IMR-90 (cell line): ENCODE measurements at regions not wholly inside any gene's neighbourhood (a gene's known extent, or its start where the extent isn't known, plus 50 kb on each side); places are given as distances from the start of the nearest gene placed in this dataset.

ENCODE experiments used
- ATAC-seq: fragments of 200-7000 bp; cut with Tn5 transposase; 2 replicates; pipeline ENCODE4 v1.9.1; 2020; ENCODE audit warnings: low read depth, mild to moderate bottlenecking, moderate library complexity
- BruUV-seq: library from RNA; stranded (reverse); fragments of 400-500 nt; replicated peaks from 2 replicates; lab custom pipeline; 2021; lab: Mats Ljungman, UMichigan
- CTCF ChIA-PET: fragments of 300-600 bp; formaldehyde crosslinking; extraction: SDS; loops from one replicate; lab custom pipeline; 2021; ENCODE audit warnings: antibody characterized with exemption; lab: Yijun Ruan, JAX
- POLR2A ChIA-PET: fragments of 300-600 bp; sonication (Branson Sonifier 250); formaldehyde crosslinking; loops from one replicate; lab custom pipeline; 2022; ENCODE audit warnings: antibody characterized with exemption; ENCODE audit not compliant: unreplicated experiment; lab: Charles Lee
- DNase-seq: peaks from one replicate; pipeline ENCODE4 v3.0.0; 2013
- H2AFZ ChIP-seq: replicated peaks from 2 replicates; pipeline ENCODE3; 2013; ENCODE audit warnings: low read length, mild to moderate bottlenecking; ENCODE audit not compliant: poor library complexity
- H2AK5ac ChIP-seq: 2 replicates; pipeline ENCODE4 v1.6.1; 2013; ENCODE audit warnings: low read depth, low read length, inconsistent platforms
- H2AK9ac ChIP-seq: replicated peaks from 2 replicates; pipeline ENCODE3; 2013; ENCODE audit warnings: mild to moderate bottlenecking, low read depth, low read length, moderate library complexity; ENCODE audit not compliant: poor library complexity
- H2BK120ac ChIP-seq: 2 replicates; pipeline ENCODE4 v1.6.1; 2013; ENCODE audit warnings: low read depth, low read length, inconsistent platforms
- H2BK15ac ChIP-seq: 3 replicates; pipeline ENCODE4 v1.6.1; 2013; ENCODE audit warnings: low read depth, low read length, inconsistent platforms
- H2BK20ac ChIP-seq: 2 replicates; pipeline ENCODE4 v1.6.1; 2013; ENCODE audit warnings: low read depth, mild to moderate bottlenecking, inconsistent platforms, low read length, moderate library complexity
- H2BK5ac ChIP-seq: 2 replicates; pipeline ENCODE4 v1.6.1; 2013; ENCODE audit warnings: mild to moderate bottlenecking, low read depth, low read length, inconsistent platforms; ENCODE audit not compliant: poor library complexity, severe bottlenecking
- H3K14ac ChIP-seq: replicated peaks from 2 replicates; pipeline ENCODE4 v1.6.1; 2013; ENCODE audit warnings: low read depth, low read length, inconsistent platforms
- H3K18ac ChIP-seq: 2 replicates; pipeline ENCODE4 v1.6.1; 2013; ENCODE audit warnings: low read depth, low read length, control low read depth
- H3K23ac ChIP-seq: 2 replicates; pipeline ENCODE4 v1.6.1; 2013; ENCODE audit warnings: low read depth, low read length, inconsistent platforms
- H3K27ac ChIP-seq: 2 replicates; pipeline ENCODE4 v1.5.1; 2013; ENCODE audit warnings: mild to moderate bottlenecking, control low read depth, low read length; ENCODE audit not compliant: insufficient read depth
- H3K27me3 ChIP-seq: 2 replicates; pipeline ENCODE4 v1.6.1; 2013; ENCODE audit warnings: low read length; ENCODE audit not compliant: control insufficient read depth, insufficient read depth
- H3K36me3 ChIP-seq: 2 replicates; pipeline ENCODE4 v1.6.1; 2013; ENCODE audit warnings: low read length, mixed read lengths; ENCODE audit not compliant: control insufficient read depth, insufficient read depth
- H3K4ac ChIP-seq: 2 replicates; pipeline ENCODE4 v1.6.1; 2013; ENCODE audit warnings: low read depth, low read length, inconsistent platforms
- H3K4me1 ChIP-seq: 2 replicates; pipeline ENCODE4 v1.6.1; 2013; ENCODE audit warnings: low read length, mixed read lengths; ENCODE audit not compliant: control insufficient read depth, insufficient read depth
- H3K4me2 ChIP-seq: 2 replicates; pipeline ENCODE4 v1.6.1; 2013; ENCODE audit warnings: low read depth, mild to moderate bottlenecking, control low read depth, low read length, moderate library complexity
- H3K4me3 ChIP-seq: 2 replicates; pipeline ENCODE4 v1.5.1; 2013; ENCODE audit warnings: low read depth, mild to moderate bottlenecking, control low read depth, low read length, moderate library complexity; ENCODE audit not compliant: insufficient read depth
- H3K56ac ChIP-seq: 2 replicates; pipeline ENCODE4 v1.6.1; 2013; ENCODE audit warnings: low read length, inconsistent platforms; ENCODE audit not compliant: insufficient read depth; ENCODE audit errors: extremely low read depth
- H3K79me1 ChIP-seq, 2 experiments: 2 replicates each; pipeline ENCODE4 v1.6.1; 2013; ENCODE audit warnings: low read length in 2 of 2, inconsistent platforms in 1 of 2, low read depth in 1 of 2
- H3K9ac ChIP-seq: 2 replicates; pipeline ENCODE4 v1.6.1; 2013; ENCODE audit warnings: low read depth, low read length, control low read depth
- H3K9me1 ChIP-seq: 2 replicates; pipeline ENCODE4 v1.6.1; 2013; ENCODE audit warnings: low read length, inconsistent platforms; ENCODE audit not compliant: insufficient read depth
- H3K9me3 ChIP-seq: 2 replicates; pipeline ENCODE4 v1.6.1; 2013; ENCODE audit warnings: low read length; ENCODE audit not compliant: control insufficient read depth, insufficient read depth
- H4K20me1 ChIP-seq: 2 replicates; pipeline ENCODE4 v1.6.1; 2013; ENCODE audit warnings: low read length, inconsistent platforms; ENCODE audit not compliant: insufficient read depth
- H4K5ac ChIP-seq: 2 replicates; pipeline ENCODE4 v1.6.1; 2013; ENCODE audit warnings: mild to moderate bottlenecking, low read depth, low read length, control low read depth
- H4K8ac ChIP-seq, 2 experiments: 2 replicates each; pipeline ENCODE4 v1.6.1; 2013; ENCODE audit warnings: low read depth in 2 of 2, low read length in 2 of 2, control low read depth in 1 of 2, inconsistent platforms in 1 of 2
- H4K91ac ChIP-seq: 2 replicates; pipeline ENCODE4 v1.6.1; 2013; ENCODE audit warnings: low read depth, low read length, inconsistent platforms; ENCODE audit not compliant: insufficient read depth
- BHLHE40 ChIP-seq: fragments of 150-350 bp; IDR thresholded peaks from 2 replicates; pipeline ENCODE4 v1.6.1; 2016; ENCODE audit warnings: mild to moderate bottlenecking, low read depth, low read length
- CEBPB ChIP-seq: IDR thresholded peaks from 2 replicates; pipeline ENCODE4 v1.6.1; 2012; ENCODE audit warnings: low read depth, low read length, improper control_type of control experiment
- CHD1 ChIP-seq: IDR thresholded peaks from 2 replicates; pipeline ENCODE4 v1.6.1; 2012; ENCODE audit warnings: low read depth, low read length, improper control_type of control experiment
- CTCF ChIP-seq: conservative IDR thresholded peaks from 2 replicates; pipeline ENCODE4 v1.5.1; 2012; ENCODE audit warnings: mild to moderate bottlenecking, low read depth, low read length, improper control_type of control experiment
- FOS ChIP-seq: fragments of 150-350 bp; IDR thresholded peaks from 2 replicates; pipeline ENCODE4 v1.6.1; 2016; ENCODE audit warnings: low read depth, low read length
- MAFK ChIP-seq: IDR thresholded peaks from 2 replicates; pipeline ENCODE4 v1.6.1; 2012; ENCODE audit warnings: low read depth, low read length, improper control_type of control experiment
- MAZ ChIP-seq: IDR thresholded peaks from 2 replicates; pipeline ENCODE4 v1.6.1; 2012; ENCODE audit warnings: low read depth, mild to moderate bottlenecking, low read length, improper control_type of control experiment, moderate library complexity, borderline replicate concordance
- MXI1 ChIP-seq: IDR thresholded peaks from 2 replicates; pipeline ENCODE4 v1.6.1; 2012; ENCODE audit warnings: low read depth, mild to moderate bottlenecking, low read length, moderate library complexity, borderline replicate concordance
- NFE2L2 ChIP-seq: fragments of 150-350 bp; IDR thresholded peaks from 2 replicates; pipeline ENCODE4 v1.6.1; 2016; ENCODE audit warnings: low read depth, mild to moderate bottlenecking, low read length
- POLR2A ChIP-seq: IDR thresholded peaks from 2 replicates; pipeline ENCODE4 v1.6.1; 2012; ENCODE audit warnings: mild to moderate bottlenecking, low read depth, low read length
- RAD21 ChIP-seq: IDR thresholded peaks from 2 replicates; pipeline ENCODE4 v1.6.1; 2012; ENCODE audit warnings: low read length, improper control_type of control experiment
- RCOR1 ChIP-seq: IDR thresholded peaks from 2 replicates; pipeline ENCODE4 v1.6.1; 2012; ENCODE audit warnings: mild to moderate bottlenecking, low read length, improper control_type of control experiment; ENCODE audit not compliant: insufficient replicate concordance
- RFX5 ChIP-seq: IDR thresholded peaks from 2 replicates; pipeline ENCODE4 v1.8.0; 2012; ENCODE audit warnings: low read depth, mild to moderate bottlenecking, low read length, moderate library complexity
- SMC3 ChIP-seq: fragments of 150-350 bp; IDR thresholded peaks from 2 replicates; pipeline ENCODE4 v1.6.1; 2016; ENCODE audit warnings: low read depth, mild to moderate bottlenecking, antibody characterized with exemption, low read length, moderate library complexity
- USF2 ChIP-seq: fragments of 150-350 bp; IDR thresholded peaks from 2 replicates; pipeline ENCODE4 v1.6.1; 2017; ENCODE audit warnings: mild to moderate bottlenecking, antibody characterized with exemption, low read length, low read depth
- dilution Hi-C: fragments of 300-500 bp; cut with HindIII; formaldehyde crosslinking; loops from one replicate; pipeline ENCODE4 v1.14.3; 2018; ENCODE audit warnings: low sequenced_read_pairs; ENCODE audit not compliant: unreplicated experiment
- in situ Hi-C: fragments of 300-500 bp; cut with MboI; formaldehyde crosslinking; loops from 3 replicates; pipeline ENCODE4 v1.14.3; 2019; ENCODE audit warnings: low sequenced_read_pairs, inconsistent platforms, mixed read lengths
- intact Hi-C: fragments of 100-400 bp; cut with micrococcal nuclease; formaldehyde crosslinking; loops from 2 replicates; pipeline ENCODE4 v1.10.0; 2022
- TF ChIP-seq, protein P1 (sequence below): fragments of 150-350 bp; IDR thresholded peaks from 2 replicates; pipeline ENCODE4 v1.6.1; 2016; ENCODE audit warnings: low read depth, mild to moderate bottlenecking, low read length, moderate library complexity, borderline replicate concordance

- dilution Hi-C loops (no loop called here), intact Hi-C loops (no loop called here), in situ Hi-C loops (no loop called here)
- POLR2A ChIA-PET, result no interaction called here
- H3K4ac ChIP-seq, result no peak overlapping the region
- no peak overlapping the region for H3K9ac ChIP-seq
- no peak overlapping the region for H2AK5ac ChIP-seq
- no peak overlapping the region for H2AK9ac ChIP-seq
- DNase-seq, result no peak
- no peak overlapping the region for H3K4me3 ChIP-seq
- H3K9me3 ChIP-seq, result peaks cover 5% of the 10 kb centered on the region; the same call in 1 of the 2 replicates
- H2BK120ac ChIP-seq, result no peak overlapping the region
- H3K56ac ChIP-seq, result no peak overlapping the region
- H4K5ac ChIP-seq, result no peak overlapping the region
- BruUV-seq, result no TSS peak
- TF ChIP-seq BHLHE40 (no peak), CEBPB (no peak), SMC3 (no peak), CHD1 (no peak), MAZ (no peak), FOS (no peak), MXI1 (no peak), USF2 (no peak), NFE2L2 (no peak), RFX5 (no peak), POLR2A (no peak), CTCF (no peak), RCOR1 (no peak), MAFK (no peak), RAD21 (no peak)
- TF ChIP-seq, protein P1, sequence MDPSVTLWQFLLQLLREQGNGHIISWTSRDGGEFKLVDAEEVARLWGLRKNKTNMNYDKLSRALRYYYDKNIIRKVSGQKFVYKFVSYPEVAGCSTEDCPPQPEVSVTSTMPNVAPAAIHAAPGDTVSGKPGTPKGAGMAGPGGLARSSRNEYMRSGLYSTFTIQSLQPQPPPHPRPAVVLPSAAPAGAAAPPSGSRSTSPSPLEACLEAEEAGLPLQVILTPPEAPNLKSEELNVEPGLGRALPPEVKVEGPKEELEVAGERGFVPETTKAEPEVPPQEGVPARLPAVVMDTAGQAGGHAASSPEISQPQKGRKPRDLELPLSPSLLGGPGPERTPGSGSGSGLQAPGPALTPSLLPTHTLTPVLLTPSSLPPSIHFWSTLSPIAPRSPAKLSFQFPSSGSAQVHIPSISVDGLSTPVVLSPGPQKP, result no peak
- H4K91ac ChIP-seq, result no peak overlapping the region
- H3K14ac ChIP-seq, result no peak overlapping the region
- no peak overlapping the region for H2BK20ac ChIP-seq
- no peaks in the 10 kb centered on the region for H3K9me1 ChIP-seq
- H4K8ac ChIP-seq, result no peak overlapping the region
- H2AFZ ChIP-seq, result no peak overlapping the region
- CTCF ChIA-PET, result no interaction called here
- H2BK5ac ChIP-seq, result no peak overlapping the region
- no peak overlapping the region for H3K18ac ChIP-seq
- ATAC-seq, result no peak
- H2BK15ac ChIP-seq, result no peak overlapping the region
- no peaks in the 10 kb centered on the region for H3K4me1 ChIP-seq
- no peak overlapping the region for H3K4me2 ChIP-seq
- no peaks in the 10 kb centered on the region for H3K79me1 ChIP-seq
- no peaks in the 10 kb centered on the region for H3K27me3 ChIP-seq
- H3K36me3 ChIP-seq, result no peaks in the 10 kb centered on the region
- H3K23ac ChIP-seq, result no peak overlapping the region
- H3K27ac ChIP-seq, result no peak overlapping the region
- H4K20me1 ChIP-seq, result no peaks in the 10 kb centered on the region
These were observed 594.5 kb downstream of the ARAP2 start for GRCh38 chr4:35649778-35650177.
